ENCODE measurements at regions not wholly inside any gene's neighbourhood (a gene's known extent, or its start where the extent isn't known, plus 50 kb on each side); places are given as distances from the start of the nearest gene placed in this dataset.

DNA sequence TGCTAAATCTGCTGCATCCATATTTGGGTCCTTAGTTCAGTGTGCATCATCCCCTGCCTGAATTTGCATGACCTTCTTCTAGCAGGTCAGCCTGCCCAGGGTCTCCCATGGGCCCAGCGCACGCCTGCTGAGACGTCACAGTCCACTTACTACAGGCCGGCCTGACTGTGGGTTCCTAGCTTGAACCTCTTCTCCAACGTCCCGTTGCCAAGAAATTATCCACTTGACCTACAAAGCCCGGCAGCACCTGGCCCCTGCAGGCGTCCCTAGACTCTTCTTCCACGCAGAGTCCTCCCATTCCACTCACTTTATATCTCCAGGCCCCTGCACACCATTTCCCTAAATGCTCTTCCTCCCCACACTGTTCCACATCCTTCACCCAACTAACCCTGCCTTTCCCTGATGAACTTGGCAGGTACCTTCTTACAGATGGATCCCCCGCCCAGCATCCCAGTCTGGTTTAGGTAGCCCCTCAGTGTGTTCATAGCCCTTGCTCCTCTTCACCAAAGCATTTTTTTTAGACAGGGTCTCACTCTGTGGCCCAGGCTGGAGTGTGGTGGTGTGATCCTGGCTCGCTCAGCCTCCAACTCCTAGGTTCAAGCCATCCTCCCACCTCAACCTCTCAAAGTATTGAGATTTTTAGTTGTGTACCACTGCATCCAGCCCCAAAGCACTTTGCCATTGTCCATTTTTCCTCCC, 155.0 kb upstream of the SOX1 start:
- H3K9ac ChIP-seq (replicated peaks in 1 of 4; ENCODE audit: extremely low read depth in 1 of 4, low read depth in 3 of 4, low read length in 3 of 4), result no peak overlapping the region
- H3K79me1 ChIP-seq (ENCODE audit: low read depth, low read length), result no peaks in the 10 kb centered on the region
- no peaks in the 10 kb centered on the region for H3K36me3 ChIP-seq (ENCODE audit: control insufficient read depth in 2 of 4, insufficient read depth in 4 of 4, low read length in 3 of 4)
- no peak overlapping the region for H4K91ac ChIP-seq (replicated peaks; ENCODE audit: insufficient read length, low read length)
- no peaks in the 10 kb centered on the region for H3K23me2 ChIP-seq (ENCODE audit: low read depth, low read length)
- no peak overlapping the region for H2BK5ac ChIP-seq (ENCODE audit: low read depth, low read length)
- FAIRE-seq (no peak), DNase-seq (ENCODE audit: low read depth in 1 of 2, low spot score in 2 of 2) (peak in 1 of 2 experiments; percentile 11)
- TF ChIP-seq SP2 (IDR thresholded peaks at IDR 0.05; ENCODE audit: low read length), result no peak
- TF ChIP-seq, protein P1, sequence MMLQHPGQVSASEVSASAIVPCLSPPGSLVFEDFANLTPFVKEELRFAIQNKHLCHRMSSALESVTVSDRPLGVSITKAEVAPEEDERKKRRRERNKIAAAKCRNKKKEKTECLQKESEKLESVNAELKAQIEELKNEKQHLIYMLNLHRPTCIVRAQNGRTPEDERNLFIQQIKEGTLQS (IDR thresholded peaks at IDR 0.05; ENCODE audit: insufficient read depth, low read depth, low read length), result no peak
- no peak overlapping the region for H4K5ac ChIP-seq (ENCODE audit: insufficient read length, low read depth, low read length)
- H3K27me3 ChIP-seq (replicated peaks in 1 of 4; ENCODE audit: control insufficient read depth in 3 of 4, extremely low read depth in 1 of 4, insufficient read depth in 3 of 4, low read length in 3 of 4), result no peaks in the 10 kb centered on the region; a peak in 1 of 7 replicates
- no peak overlapping the region; the same call in 1 of the 2 replicates for H4K8ac ChIP-seq (ENCODE audit: extremely low read depth, insufficient read depth, low read length)
- H4K20me1 ChIP-seq (replicated peaks in 1 of 2; ENCODE audit: control insufficient read depth in 1 of 2, insufficient read depth in 2 of 2, low read length in 2 of 2), result no peaks in the 10 kb centered on the region
- no peaks in the 10 kb centered on the region for H3K4me1 ChIP-seq (replicated peaks in 1 of 4; ENCODE audit: control insufficient read depth in 3 of 4, insufficient read depth in 4 of 4, low read length in 3 of 4)
- H3K4ac ChIP-seq (replicated peaks; ENCODE audit: insufficient read length, low read depth, low read length), result no peak overlapping the region
- no peak overlapping the region for H3K4me3 ChIP-seq (ENCODE audit: extremely low read depth in 1 of 4, insufficient read depth in 2 of 4, low read depth in 3 of 4, low read length in 4 of 4)
- H2BK12ac ChIP-seq (ENCODE audit: low read depth, low read length), result no peak overlapping the region
- no peak overlapping the region for H3K18ac ChIP-seq (ENCODE audit: extremely low read depth, low read length)
- no peak overlapping the region for H3K56ac ChIP-seq (replicated peaks; ENCODE audit: insufficient read length, low read depth, low read length)
- no peaks in the 10 kb centered on the region for H3K79me2 ChIP-seq (ENCODE audit: control insufficient read depth in 1 of 2, insufficient read depth in 2 of 2, low read length in 2 of 2)
- no peak overlapping the region for H2AK5ac ChIP-seq (ENCODE audit: low read depth, low read length)
- WGBS, 2 experiments (ENCODE audit: extremely low coverage in 1 of 2, insufficient coverage in 1 of 2, insufficient read length in 1 of 2, insufficient replicate concordance in 2 of 2, low coverage in 1 of 2, low lambda C conversion rate in 2 of 2, missing lambda C conversion rate in 1 of 2), result 97% methylated on average over 11 of the region's 11 CpGs; no CpG with 5 or more reads in 1 of the 2 experiments
- H3K4me2 ChIP-seq (ENCODE audit: insufficient read depth in 1 of 2, low read depth in 2 of 2, low read length in 2 of 2), result no peak overlapping the region
- CTCF ChIA-PET (ENCODE audit: partially characterized antibody), result no interaction called here
- H3K14ac ChIP-seq (ENCODE audit: insufficient read length), result no peak overlapping the region
- no peak overlapping the region for H2BK20ac ChIP-seq (ENCODE audit: low read length)
- POLR2A ChIA-PET (ENCODE audit: partially characterized antibody), result no interaction called here
- H3K23ac ChIP-seq (ENCODE audit: insufficient read length), result no peak overlapping the region
- H2AFZ ChIP-seq (ENCODE audit: low read length), result no peak overlapping the region
- no peak overlapping the region for H3K27ac ChIP-seq (ENCODE audit: low read depth, low read length)
- H3K9me3 ChIP-seq (ENCODE audit: insufficient read depth in 2 of 2, low read depth in 1 of 2, low read length in 1 of 2), result no peaks in the 10 kb centered on the region
- H2BK15ac ChIP-seq (ENCODE audit: low read length), result no peak overlapping the region
- H2BK120ac ChIP-seq (replicated peaks; ENCODE audit: low read depth, low read length), result no peak overlapping the region
